Natural killer cell (primary cell): ENCODE measurements at regions not wholly inside any gene's neighbourhood (a gene's known extent, or its start where the extent isn't known, plus 50 kb on each side); places are given as distances from the start of the nearest gene placed in this dataset.

Experiments used
- ATAC-seq, 3 donors: fragments of 150-1000 bp in 2 of 3; fragments of 200-7000 bp in 1 of 3; cut with Tn5 transposase; 1 replicate in 1 of 3; 2 replicates in 2 of 3; pipeline ENCODE4 v1.10.0; 2021; ENCODE audit warnings: mild to moderate bottlenecking in 2 of 3, moderate library complexity in 2 of 3
- DNase-seq, 2 donors: peaks; one replicate each; pipeline versions ENCODE4 v3.0.0 to v3.0.0-alpha.2; 2013 to 2021; ENCODE audit warnings: mixed read lengths in 1 of 2
- H3K27ac ChIP-seq: one replicate; pipeline ENCODE4 v1.5.1; 2013; ENCODE audit warnings: mild to moderate bottlenecking, low read length
- H3K27me3 ChIP-seq: one replicate; pipeline ENCODE4 v1.6.1; 2013; ENCODE audit warnings: low read length; ENCODE audit not compliant: control insufficient read depth, insufficient read depth
- H3K36me3 ChIP-seq: one replicate; pipeline ENCODE4 v1.6.1; 2013; ENCODE audit warnings: low read length; ENCODE audit not compliant: control insufficient read depth, insufficient read depth
- H3K4me1 ChIP-seq: one replicate; pipeline ENCODE4 v1.6.1; 2013; ENCODE audit warnings: low read length; ENCODE audit not compliant: control insufficient read depth, insufficient read depth
- H3K4me3 ChIP-seq: one replicate; pipeline ENCODE4 v1.5.1; 2013; ENCODE audit warnings: low read length
- H3K9me3 ChIP-seq: one replicate; pipeline ENCODE4 v1.6.1; 2013; ENCODE audit warnings: low read length; ENCODE audit not compliant: control insufficient read depth, insufficient read depth
- H3K27ac Mint-ChIP-seq, 2 donors: one replicate each; pipeline ENCODE4 v1.8.0; 2022; ENCODE audit warnings: mild to moderate bottlenecking in 2 of 2, mixed read lengths in 2 of 2, moderate library complexity in 1 of 2
- H3K27me3 Mint-ChIP-seq, 2 donors: one replicate each; pipeline ENCODE4 v1.8.0; 2022; ENCODE audit warnings: low read depth in 2 of 2, mixed read lengths in 2 of 2
- H3K36me3 Mint-ChIP-seq: one replicate; pipeline ENCODE4 v1.8.0; 2022; ENCODE audit warnings: mixed read lengths
- H3K4me1 Mint-ChIP-seq, 2 donors: one replicate each; pipeline ENCODE4 v1.8.0; 2022; ENCODE audit warnings: mixed read lengths in 2 of 2
- H3K4me3 Mint-ChIP-seq: one replicate; pipeline ENCODE4 v1.8.0; 2022; ENCODE audit warnings: mild to moderate bottlenecking, moderate library complexity, mixed read lengths
- H3K9me3 Mint-ChIP-seq, 2 donors: one replicate each; pipeline ENCODE4 v1.8.0; 2022; ENCODE audit warnings: mixed read lengths in 2 of 2
- WGBS: methylation state at CpG from one replicate; pipeline ENCODE4 v1.1.7; 2013; ENCODE audit warnings: missing lambda C conversion rate; ENCODE audit not compliant: insufficient coverage; 5-methylcytosine and 5-hydroxymethylcytosine counted together
- intact Hi-C: fragments of 100-400 bp; cut with micrococcal nuclease; formaldehyde crosslinking; loops from one replicate; pipeline ENCODE4 v1.14.2; 2022
- TF ChIP-seq, protein P1 (sequence below): fragments of 200-600 bp; IDR thresholded peaks from one replicate; pipeline ENCODE4 v1.8.0; 2022; ENCODE audit warnings: antibody characterized with exemption

DNA sequence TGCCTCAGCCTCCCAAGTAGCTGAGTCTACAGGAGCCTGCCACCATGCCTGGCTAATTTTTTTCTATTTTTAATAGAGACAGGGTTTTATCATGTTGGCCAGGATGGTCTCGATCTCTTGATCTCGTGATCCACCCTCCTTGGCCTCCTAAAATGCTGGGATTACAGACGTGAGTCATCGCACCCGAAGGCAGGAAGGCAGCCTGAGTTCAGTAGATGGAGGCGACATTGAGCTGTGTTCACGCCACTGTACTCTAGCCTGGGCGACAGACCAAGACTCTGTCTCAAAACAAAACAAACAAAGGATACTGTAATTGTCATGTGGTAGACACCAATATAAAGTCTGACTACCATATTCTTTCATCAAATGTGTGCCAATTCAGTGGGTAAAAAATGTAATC lies 500.9 kb upstream of the DSEL start:
- TF ChIP-seq, protein P1, sequence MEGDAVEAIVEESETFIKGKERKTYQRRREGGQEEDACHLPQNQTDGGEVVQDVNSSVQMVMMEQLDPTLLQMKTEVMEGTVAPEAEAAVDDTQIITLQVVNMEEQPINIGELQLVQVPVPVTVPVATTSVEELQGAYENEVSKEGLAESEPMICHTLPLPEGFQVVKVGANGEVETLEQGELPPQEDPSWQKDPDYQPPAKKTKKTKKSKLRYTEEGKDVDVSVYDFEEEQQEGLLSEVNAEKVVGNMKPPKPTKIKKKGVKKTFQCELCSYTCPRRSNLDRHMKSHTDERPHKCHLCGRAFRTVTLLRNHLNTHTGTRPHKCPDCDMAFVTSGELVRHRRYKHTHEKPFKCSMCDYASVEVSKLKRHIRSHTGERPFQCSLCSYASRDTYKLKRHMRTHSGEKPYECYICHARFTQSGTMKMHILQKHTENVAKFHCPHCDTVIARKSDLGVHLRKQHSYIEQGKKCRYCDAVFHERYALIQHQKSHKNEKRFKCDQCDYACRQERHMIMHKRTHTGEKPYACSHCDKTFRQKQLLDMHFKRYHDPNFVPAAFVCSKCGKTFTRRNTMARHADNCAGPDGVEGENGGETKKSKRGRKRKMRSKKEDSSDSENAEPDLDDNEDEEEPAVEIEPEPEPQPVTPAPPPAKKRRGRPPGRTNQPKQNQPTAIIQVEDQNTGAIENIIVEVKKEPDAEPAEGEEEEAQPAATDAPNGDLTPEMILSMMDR, result no peak
- H3K27me3 ChIP-seq, result no peaks in the 10 kb centered on the region
- H3K4me1 Mint-ChIP-seq, result no peaks in the 10 kb centered on the region
- no peak overlapping the region for H3K4me3 Mint-ChIP-seq
- WGBS, result 87% methylated on average over 8 of the region's 8 CpGs
- H3K27ac ChIP-seq, result no peak overlapping the region
- H3K27me3 Mint-ChIP-seq, result no peaks in the 10 kb centered on the region
- no peaks in the 10 kb centered on the region for H3K36me3 ChIP-seq
- H3K4me3 ChIP-seq, result no peak overlapping the region
- no peaks in the 10 kb centered on the region for H3K9me3 Mint-ChIP-seq
- no peaks in the 10 kb centered on the region for H3K36me3 Mint-ChIP-seq
- no peak overlapping the region for H3K27ac Mint-ChIP-seq
- no peaks in the 10 kb centered on the region for H3K9me3 ChIP-seq
- DNase-seq (no peak), ATAC-seq (no peak)
- H3K4me1 ChIP-seq, result no peaks in the 10 kb centered on the region
- intact Hi-C loops, result no loop called here

DNA sequence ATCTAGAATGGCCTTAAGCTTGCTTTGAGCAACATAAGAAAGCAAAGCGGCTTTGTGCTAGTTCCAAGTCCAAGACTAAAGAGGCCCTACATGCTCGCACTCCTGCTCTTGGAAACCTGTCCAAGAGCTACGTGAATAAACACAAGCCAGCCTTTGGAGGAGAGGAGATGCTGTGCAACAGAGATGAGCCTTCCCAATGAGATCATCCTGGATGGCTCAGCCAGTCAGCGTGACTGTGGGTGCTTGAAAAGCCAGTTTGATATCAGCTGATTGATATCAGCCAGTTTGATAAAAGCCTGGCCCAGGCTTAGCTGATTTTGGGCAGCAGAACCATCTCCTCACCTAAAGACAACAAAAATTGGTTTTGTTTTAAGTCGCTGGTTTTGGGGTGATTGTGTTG lies 481.0 kb upstream of the DSEL start:
- Mint-ChIP-seq H3K4me1 (no peaks in the 10 kb centered on the region), H3K27me3 (no peaks in the 10 kb centered on the region), H3K9me3 (peaks cover 4 to 17% of the 10 kb centered on the region in 2 donors), H3K27ac (no peak overlapping the region), H3K4me3 (no peak overlapping the region), H3K36me3 (no peaks in the 10 kb centered on the region)
- H3K27me3 ChIP-seq, result no peaks in the 10 kb centered on the region
- TF ChIP-seq, protein P1, result no peak
- ATAC-seq, result no peak
- H3K36me3 ChIP-seq, result no peaks in the 10 kb centered on the region
- DNase-seq, result no peak
- intact Hi-C loops, result no loop called here
- no peaks in the 10 kb centered on the region for H3K4me1 ChIP-seq
- H3K4me3 ChIP-seq, result no peak overlapping the region
- no peaks in the 10 kb centered on the region for H3K9me3 ChIP-seq
- no peak overlapping the region for H3K27ac ChIP-seq
- WGBS, result 65% methylated on average over 4 of the region's 5 CpGs

DNA sequence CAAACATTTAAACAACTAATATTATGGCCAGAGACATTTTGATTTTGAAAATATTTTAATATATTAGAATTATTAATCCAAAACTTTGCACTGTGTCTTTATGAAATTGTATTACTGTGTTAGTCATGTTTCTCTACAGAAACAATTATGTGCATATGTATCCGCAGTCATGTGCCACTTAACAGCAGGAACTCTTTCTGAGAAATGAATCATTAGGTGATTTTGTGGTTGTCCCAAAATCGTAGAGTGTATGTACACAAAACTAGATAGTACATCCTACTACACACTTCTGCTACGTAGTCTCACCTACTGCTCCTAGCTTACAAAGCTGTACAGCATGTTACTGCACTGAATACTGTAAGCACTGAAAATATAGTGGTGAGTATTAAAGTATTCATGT lies 479.2 kb upstream of the DSEL start:
- intact Hi-C loops, result no loop called here
- TF ChIP-seq, protein P1, result no peak

DNA sequence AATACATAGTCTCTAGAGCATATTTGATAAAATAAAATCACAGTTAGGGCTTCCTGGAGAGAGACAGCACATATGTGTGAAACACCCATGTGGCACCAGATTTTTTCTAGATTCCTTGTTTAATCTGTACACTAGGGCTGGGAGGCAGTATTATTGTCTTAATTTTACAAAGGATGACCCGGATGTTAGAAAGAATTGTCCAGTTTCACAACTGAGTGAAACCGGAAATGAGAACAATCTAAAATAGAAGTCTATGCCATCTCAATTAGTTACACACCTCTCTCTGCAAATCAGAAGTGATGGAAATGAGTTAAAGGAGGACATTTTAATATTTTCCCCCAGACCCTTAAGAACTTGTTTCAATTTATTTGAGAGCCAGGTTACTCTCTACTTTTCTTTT lies 463.7 kb upstream of the DSEL start:
- H3K9me3 Mint-ChIP-seq, result peaks cover 7 to 11% of the 10 kb centered on the region in 2 donors
- H3K4me3 ChIP-seq, result no peak overlapping the region
- no peaks in the 10 kb centered on the region for H3K4me1 ChIP-seq
- no CpG with 5 or more reads among the region's 2 CpGs for WGBS
- H3K27me3 ChIP-seq, result no peaks in the 10 kb centered on the region
- H3K9me3 ChIP-seq, result no peaks in the 10 kb centered on the region
- no peak overlapping the region for H3K4me3 Mint-ChIP-seq
- ATAC-seq, result no peak
- H3K36me3 ChIP-seq, result no peaks in the 10 kb centered on the region
- H3K27me3 Mint-ChIP-seq, result no peaks in the 10 kb centered on the region
- H3K27ac ChIP-seq, result no peak overlapping the region
- DNase-seq, result no peak
- no peaks in the 10 kb centered on the region for H3K36me3 Mint-ChIP-seq
- H3K27ac Mint-ChIP-seq, result no peak overlapping the region
- no peaks in the 10 kb centered on the region for H3K4me1 Mint-ChIP-seq
- TF ChIP-seq, protein P1, result no peak
- intact Hi-C loops, result no loop called here

More for the DNA sequence above, 479.2 kb upstream of the DSEL start:
- ATAC-seq, result no peak
- Mint-ChIP-seq H3K27me3 (no peaks in the 10 kb centered on the region), H3K9me3 (peaks cover 2 to 14% of the 10 kb centered on the region in 2 donors), H3K4me3 (no peak overlapping the region), H3K27ac (no peak overlapping the region), H3K36me3 (no peaks in the 10 kb centered on the region), H3K4me1 (no peaks in the 10 kb centered on the region)
- H3K36me3 ChIP-seq, result no peaks in the 10 kb centered on the region
- WGBS, result no CpG with 5 or more reads among the region's 3 CpGs
- no peaks in the 10 kb centered on the region for H3K9me3 ChIP-seq
- H3K4me1 ChIP-seq, result no peaks in the 10 kb centered on the region
- H3K27me3 ChIP-seq, result no peaks in the 10 kb centered on the region
- no peak for DNase-seq
- no peak overlapping the region for H3K27ac ChIP-seq
- no peak overlapping the region for H3K4me3 ChIP-seq
